Fibroblast of villous mesenchyme (primary cell): ENCODE measurements at regions not wholly inside any gene's neighbourhood (a gene's known extent, or its start where the extent isn't known, plus 50 kb on each side); places are given as distances from the start of the nearest gene placed in this dataset.

Experiments used
- DNase-seq: peaks from one replicate; pipeline ENCODE4 v3.0.0-alpha.2; 2010; ENCODE audit warnings: low read depth
- H3K4me3 ChIP-seq: 2 replicates; pipeline ENCODE4 v1.5.1; 2011; ENCODE audit warnings: low read depth, mild to moderate bottlenecking, low read length
- TF ChIP-seq, protein P1 (sequence below): IDR thresholded peaks from 2 replicates; pipeline ENCODE4 v1.5.1; 2012; ENCODE audit warnings: low read depth, mild to moderate bottlenecking, low read length; ENCODE audit not compliant: insufficient read depth

DNA sequence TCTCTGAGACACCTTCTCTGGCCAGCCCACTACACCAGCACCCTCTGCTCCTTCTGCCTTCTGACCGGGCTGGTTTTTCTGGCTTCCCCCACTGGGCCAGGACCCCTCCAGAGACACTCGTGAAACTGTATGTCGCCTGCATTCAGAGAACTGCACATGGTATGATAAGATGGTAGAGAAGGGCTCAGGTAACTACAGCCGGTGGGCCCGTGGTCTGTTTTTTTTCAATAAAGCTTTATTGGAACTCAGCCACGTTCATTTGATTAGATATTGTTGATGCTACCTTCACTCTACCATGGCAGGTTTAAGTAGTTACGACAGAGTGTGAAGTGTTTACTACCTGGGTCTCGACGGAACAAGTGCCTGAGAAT is 514.0 kb downstream of the TBC1D22A start:
- TF ChIP-seq, protein P1, sequence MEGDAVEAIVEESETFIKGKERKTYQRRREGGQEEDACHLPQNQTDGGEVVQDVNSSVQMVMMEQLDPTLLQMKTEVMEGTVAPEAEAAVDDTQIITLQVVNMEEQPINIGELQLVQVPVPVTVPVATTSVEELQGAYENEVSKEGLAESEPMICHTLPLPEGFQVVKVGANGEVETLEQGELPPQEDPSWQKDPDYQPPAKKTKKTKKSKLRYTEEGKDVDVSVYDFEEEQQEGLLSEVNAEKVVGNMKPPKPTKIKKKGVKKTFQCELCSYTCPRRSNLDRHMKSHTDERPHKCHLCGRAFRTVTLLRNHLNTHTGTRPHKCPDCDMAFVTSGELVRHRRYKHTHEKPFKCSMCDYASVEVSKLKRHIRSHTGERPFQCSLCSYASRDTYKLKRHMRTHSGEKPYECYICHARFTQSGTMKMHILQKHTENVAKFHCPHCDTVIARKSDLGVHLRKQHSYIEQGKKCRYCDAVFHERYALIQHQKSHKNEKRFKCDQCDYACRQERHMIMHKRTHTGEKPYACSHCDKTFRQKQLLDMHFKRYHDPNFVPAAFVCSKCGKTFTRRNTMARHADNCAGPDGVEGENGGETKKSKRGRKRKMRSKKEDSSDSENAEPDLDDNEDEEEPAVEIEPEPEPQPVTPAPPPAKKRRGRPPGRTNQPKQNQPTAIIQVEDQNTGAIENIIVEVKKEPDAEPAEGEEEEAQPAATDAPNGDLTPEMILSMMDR: no peak
- no peak for DNase-seq
- H3K4me3 ChIP-seq: no peak overlapping the region

DNA sequence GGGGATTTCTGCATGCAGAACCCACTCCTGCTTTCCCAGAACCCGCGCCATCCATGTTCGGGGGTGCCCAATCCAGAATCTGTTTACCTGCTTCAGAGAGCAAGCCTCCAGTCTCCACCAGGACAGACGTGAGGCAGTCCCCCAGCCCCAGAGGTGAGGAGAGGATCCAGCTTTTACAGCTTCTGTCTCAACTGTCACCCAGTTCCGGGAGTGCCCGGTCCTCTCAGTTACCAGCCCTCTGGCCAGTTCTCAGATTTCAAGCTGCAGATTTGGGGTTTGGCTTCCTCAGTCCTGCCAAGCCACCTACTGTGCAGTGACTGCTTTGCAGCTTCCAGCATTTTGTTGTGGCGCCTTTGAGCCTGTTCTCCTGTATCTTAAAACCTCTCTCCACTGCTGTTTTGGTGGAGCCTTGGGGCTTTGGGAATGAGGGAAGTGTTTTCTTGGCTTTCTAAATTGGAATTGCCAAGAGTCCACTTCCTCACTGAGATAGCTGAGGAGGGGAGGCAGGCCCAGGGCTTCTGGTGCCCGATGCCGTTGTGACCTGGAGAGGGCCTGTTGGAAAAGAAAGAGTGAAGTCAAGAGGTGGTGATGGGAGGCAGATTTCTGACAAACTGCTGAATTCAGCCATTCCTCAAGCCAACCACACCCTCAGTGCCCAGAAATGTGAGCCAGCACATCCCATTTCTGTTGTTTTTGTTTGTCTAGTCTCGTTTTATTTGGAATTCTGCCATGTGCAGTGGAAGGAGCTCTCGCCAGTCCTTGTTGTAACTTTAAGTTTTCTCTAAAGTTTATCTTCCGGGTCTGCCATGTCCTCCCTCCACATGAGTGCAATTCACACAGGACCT is 513.4 kb downstream of the TBC1D22A start:
- no peak for DNase-seq
- TF ChIP-seq, protein P1: no peak

DNA sequence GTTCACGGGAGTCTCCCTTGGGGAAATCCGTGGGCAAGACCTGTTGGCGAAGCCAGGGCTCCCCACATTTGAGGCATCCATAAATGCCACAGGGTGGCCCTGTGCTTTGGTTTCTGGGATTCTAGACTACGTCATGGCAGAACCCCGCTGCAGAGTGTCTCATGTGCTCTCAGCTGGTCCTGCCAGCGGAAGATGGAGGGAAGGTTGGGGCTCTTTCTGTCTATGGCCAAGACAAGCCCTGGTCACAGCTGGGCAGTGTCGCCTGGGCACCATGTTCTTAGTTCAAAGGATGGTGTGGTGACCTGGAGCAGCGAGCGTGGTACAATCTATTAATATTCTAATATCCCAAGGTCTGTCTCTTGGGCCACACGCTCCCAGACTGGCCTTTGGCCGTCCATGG is 511.7 kb downstream of the TBC1D22A start:
- no peak overlapping the region for H3K4me3 ChIP-seq
- no peak for DNase-seq
- TF ChIP-seq, protein P1: no peak

More for the DNA sequence above, 513.4 kb downstream of the TBC1D22A start:
- no peak overlapping the region for H3K4me3 ChIP-seq

DNA sequence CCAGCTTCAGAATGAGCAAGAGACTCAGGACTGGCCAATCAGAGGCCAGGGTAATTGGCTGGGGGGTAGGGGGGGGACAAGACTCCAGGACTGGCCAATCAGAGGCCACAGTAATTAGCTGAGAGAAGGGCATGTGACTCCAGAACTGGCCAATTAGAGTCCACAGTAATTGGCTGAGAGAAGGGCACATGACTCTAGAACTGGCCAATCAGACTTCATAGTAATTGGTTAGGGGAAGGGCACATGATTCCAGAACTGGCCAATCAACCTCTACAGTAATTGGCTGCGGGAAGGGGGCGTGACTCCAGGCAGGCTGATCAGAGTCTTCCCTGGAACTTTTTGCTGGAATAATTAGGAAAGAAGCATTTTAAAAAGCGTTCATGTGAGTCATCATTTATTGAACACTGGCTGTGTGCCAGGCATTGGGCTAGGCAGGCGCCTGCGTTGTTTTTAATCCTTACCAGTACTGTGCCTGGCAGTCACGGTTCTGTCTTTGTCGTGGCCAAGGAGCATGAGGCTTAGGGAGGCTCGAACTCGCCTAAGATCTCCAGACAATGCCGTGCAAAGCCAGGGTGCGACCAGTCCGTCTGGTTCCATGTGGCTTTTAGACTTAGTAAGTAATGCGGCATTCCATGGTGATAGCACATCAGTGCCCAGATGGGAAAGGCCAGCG is 508.1 kb downstream of the TBC1D22A start:
- no peak for DNase-seq
- H3K4me3 ChIP-seq: no peak overlapping the region
- TF ChIP-seq, protein P1: no peak

DNA sequence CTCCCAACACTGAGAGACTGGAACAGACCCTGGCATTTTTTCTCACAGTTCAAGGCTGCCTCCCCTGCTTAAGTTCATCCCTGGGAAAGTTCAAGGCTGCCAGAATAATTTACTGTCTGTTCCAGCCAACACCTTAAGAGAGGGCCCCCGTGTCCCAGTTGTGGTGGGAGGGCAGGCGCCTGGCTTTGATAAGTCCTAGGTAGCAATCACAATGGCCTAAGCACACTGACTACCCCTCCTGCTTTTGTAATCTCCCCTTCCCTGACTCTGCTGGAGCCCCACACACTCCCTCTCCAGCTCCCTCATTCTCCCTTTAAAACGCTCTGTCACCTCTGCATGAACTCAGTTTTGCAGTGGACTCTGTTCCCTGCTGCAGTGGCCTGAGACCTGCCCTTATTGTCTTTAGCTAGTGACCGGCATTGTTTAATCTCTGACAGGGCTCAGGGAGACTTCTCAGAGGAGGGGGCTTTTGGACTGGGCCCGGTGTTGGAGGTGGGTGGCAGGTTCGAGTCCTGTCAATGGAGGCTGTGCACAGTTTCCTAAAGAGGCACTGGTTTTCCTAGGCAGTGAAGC is 507.2 kb downstream of the TBC1D22A start:
- TF ChIP-seq, protein P1: no peak
- no peak overlapping the region for H3K4me3 ChIP-seq
- DNase-seq: no peak

DNA sequence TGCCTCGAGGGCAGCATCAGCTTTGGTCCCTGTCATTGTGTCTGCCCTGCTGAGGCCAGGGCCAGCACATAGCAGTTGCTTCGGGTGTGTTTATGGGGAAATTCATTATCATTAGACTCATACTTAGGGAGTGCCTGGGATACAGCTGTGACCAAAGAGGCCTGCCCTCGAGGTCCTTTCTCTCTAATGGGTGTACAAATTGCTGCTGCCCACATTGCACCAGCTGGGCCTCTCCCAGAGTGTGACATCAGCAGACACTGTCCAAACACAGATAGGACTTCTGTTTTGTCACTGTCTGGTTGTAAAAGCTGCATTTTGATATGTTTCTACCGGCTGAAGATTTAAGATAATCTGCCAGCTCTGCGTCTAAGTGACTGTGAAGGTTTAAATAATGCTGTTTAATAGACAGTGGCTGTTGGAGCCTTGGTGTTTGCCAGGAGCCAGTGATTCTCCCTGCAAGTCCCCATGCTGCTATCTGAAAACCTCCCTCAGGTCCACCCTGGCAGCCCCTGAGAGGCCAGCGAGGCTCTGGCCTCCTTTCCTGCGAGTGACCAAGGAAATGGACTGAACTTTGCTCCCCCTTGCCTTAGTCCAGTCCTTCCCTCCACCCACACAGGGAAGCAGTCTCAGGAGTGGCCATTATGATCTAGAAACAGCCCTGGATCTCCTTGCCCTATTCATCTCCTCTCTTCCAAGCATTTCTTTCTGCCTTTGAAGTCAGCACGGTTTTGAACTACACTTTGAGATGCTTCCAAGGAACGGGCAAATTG is 505.2 kb downstream of the TBC1D22A start:
- no peak overlapping the region for H3K4me3 ChIP-seq
- no peak for DNase-seq
- TF ChIP-seq, protein P1: no peak
